Type B pancreatic cell (in vitro differentiated cells): ENCODE measurements at regions not wholly inside any gene's neighbourhood (a gene's known extent, or its start where the extent isn't known, plus 50 kb on each side); places are given as distances from the start of the nearest gene placed in this dataset.
A peak's percentile ranks its signal among the peaks of the same experiment; 100 is the strongest.

Experiments used
- DNase-seq: peaks from one replicate; pipeline ENCODE4 v3.0.0; 2021; ENCODE audit warnings: mixed read lengths; ENCODE audit not compliant: unreplicated experiment; ENCODE audit errors: extremely low spot score
- H3K27ac Mint-ChIP-seq: 2 replicates; pipeline ENCODE4 v1.8.0; 2021; ENCODE audit warnings: mild to moderate bottlenecking, mixed read lengths
- H3K27me3 Mint-ChIP-seq: 2 replicates; pipeline ENCODE4 v1.8.0; 2021; ENCODE audit warnings: mixed read lengths
- H3K36me3 Mint-ChIP-seq: 2 replicates; pipeline ENCODE4 v1.8.0; 2021; ENCODE audit warnings: mixed read lengths
- H3K4me1 Mint-ChIP-seq: one replicate; pipeline ENCODE4 v1.8.0; 2021; ENCODE audit warnings: mixed read lengths; ENCODE audit not compliant: unreplicated experiment
- H3K4me3 Mint-ChIP-seq: 2 replicates; pipeline ENCODE4 v1.8.0; 2021; ENCODE audit warnings: mild to moderate bottlenecking, mixed read lengths
- H3K9me3 Mint-ChIP-seq: 2 replicates; pipeline ENCODE4 v1.8.0; 2021; ENCODE audit warnings: mixed read lengths
- CTCF ChIP-seq: fragments of 200-600 bp; sonication (generic); conservative IDR thresholded peaks from 2 replicates; pipeline ENCODE4 v1.5.0; 2021; ENCODE audit warnings: antibody characterized with exemption, mild to moderate bottlenecking

DNA sequence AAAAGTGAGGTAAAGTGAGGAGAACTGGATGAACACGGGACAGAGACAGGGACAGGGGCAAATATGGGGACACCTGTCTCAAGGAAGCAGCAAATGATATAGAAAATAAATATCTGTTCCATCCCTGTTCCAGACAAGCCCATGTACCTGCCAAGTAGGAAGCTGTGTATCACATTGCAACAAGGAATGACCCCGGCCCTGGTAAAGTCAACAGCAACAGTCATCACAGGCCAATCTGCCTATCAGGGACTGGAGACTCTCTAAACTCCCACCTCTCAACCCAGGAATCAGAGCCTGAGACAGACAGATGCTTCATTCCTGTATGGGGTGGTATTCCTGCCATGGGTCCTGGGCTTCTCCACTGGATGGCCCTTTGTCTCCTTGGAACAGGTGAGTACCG is 156.6 kb upstream of the PRSS1 start:
- no peaks in the 10 kb centered on the region for H3K4me1 Mint-ChIP-seq
- H3K9me3 Mint-ChIP-seq: no peaks in the 10 kb centered on the region
- H3K27ac Mint-ChIP-seq: no peak overlapping the region
- no peaks in the 10 kb centered on the region for H3K36me3 Mint-ChIP-seq
- peaks cover 20% of the 10 kb centered on the region for H3K27me3 Mint-ChIP-seq
- no peak overlapping the region for H3K4me3 Mint-ChIP-seq
- TF ChIP-seq CTCF: no peak
- DNase-seq: no peak

- H3K27me3 Mint-ChIP-seq: peaks cover 17% of the 10 kb centered on the region
- DNase-seq: no peak
- no peak overlapping the region for H3K4me3 Mint-ChIP-seq
- TF ChIP-seq CTCF: no peak
- no peaks in the 10 kb centered on the region for H3K9me3 Mint-ChIP-seq
- no peaks in the 10 kb centered on the region for H3K4me1 Mint-ChIP-seq
- no peaks in the 10 kb centered on the region for H3K36me3 Mint-ChIP-seq
- no peak overlapping the region for H3K27ac Mint-ChIP-seq
Measured at GRCh38 chr7:142592231-142592630, 157.0 kb upstream of the PRSS1 start.

DNA sequence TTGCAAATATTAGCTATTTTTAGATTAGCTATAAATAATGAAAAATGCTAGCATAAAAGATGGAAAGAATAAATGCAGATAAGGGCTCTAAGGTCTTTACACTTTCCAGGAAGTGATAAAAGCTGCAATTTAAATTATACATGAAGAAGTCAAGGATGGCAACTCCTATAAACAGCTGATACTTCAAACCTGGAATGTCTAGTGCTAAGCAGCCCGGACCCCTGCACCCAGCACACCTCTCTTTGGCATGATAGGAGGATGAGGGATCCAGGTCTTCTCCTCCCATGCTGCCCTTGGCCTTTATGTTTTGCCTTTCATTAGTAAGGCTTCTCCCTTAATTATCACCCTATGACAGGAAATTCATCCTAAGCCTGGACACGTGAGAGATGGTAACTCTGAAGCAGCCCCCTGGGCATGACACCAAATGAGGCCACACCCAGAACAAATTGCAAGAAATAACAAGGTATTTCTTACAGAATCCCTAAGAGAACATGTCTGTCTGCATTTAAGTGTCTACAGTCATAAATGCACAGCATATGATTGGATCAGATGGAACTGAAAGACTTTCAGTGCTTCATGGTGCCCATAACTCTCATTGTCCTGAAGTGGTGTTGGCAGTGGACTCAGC is 158.3 kb upstream of the PRSS1 start:
- Mint-ChIP-seq H3K36me3 (no peaks in the 10 kb centered on the region), H3K27me3 (peaks cover 10% of the 10 kb centered on the region), H3K27ac (no peak overlapping the region), H3K4me3 (no peak overlapping the region), H3K9me3 (no peaks in the 10 kb centered on the region), H3K4me1 (no peaks in the 10 kb centered on the region)
- no peak for DNase-seq
- TF ChIP-seq CTCF: no peak

GRCh38 chr7:142590077-142590476 is 159.2 kb upstream of the PRSS1 start:
- Mint-ChIP-seq H3K4me3 (no peak overlapping the region), H3K27ac (no peak overlapping the region), H3K9me3 (no peaks in the 10 kb centered on the region), H3K36me3 (no peaks in the 10 kb centered on the region), H3K4me1 (no peaks in the 10 kb centered on the region), H3K27me3 (peaks cover 8% of the 10 kb centered on the region)
- no peak for TF ChIP-seq CTCF
- DNase-seq: no peak

DNA sequence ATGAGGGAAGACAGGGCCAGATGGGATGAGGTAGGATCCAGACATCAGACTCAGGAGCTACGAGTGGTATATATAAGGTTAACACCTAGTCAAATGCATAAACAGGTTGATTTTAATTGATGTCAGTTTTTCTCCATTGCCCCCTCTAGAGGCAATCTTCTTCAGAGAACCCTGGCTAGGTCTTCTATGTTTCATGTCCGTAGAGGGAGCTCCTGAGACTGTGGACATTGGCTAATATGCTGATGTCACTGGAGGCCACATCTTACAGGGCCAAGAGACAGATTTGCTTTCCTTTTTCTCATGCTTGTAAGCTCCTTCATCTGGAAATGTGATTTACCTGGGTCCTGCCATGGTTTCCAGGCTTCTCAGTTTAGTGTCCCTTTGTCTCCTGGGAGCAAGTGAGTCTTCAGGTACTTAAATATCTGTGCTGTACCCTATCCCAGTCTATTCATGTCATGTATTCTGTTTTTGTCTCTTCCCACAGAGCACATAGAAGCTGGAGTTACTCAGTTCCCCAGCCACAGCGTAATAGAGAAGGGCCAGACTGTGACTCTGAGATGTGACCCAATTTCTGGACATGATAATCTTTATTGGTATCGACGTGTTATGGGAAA is 161.6 kb upstream of the PRSS1 start:
- Mint-ChIP-seq H3K36me3 (no peaks in the 10 kb centered on the region), H3K27me3 (peaks cover 3% of the 10 kb centered on the region), H3K27ac (no peak overlapping the region), H3K4me1 (no peaks in the 10 kb centered on the region), H3K9me3 (no peaks in the 10 kb centered on the region), H3K4me3 (no peak overlapping the region)
- peak; percentile 48 for TF ChIP-seq CTCF
- no peak for DNase-seq

- Mint-ChIP-seq H3K36me3 (no peaks in the 10 kb centered on the region), H3K9me3 (no peaks in the 10 kb centered on the region), H3K27ac (no peak overlapping the region), H3K4me3 (no peak overlapping the region), H3K27me3 (no peaks in the 10 kb centered on the region), H3K4me1 (no peaks in the 10 kb centered on the region)
- no peak for DNase-seq
- TF ChIP-seq CTCF: no peak
Measured at GRCh38 chr7:142586611-142587010, 162.7 kb upstream of the PRSS1 start.
